H9 (cell line): ENCODE measurements at regions not wholly inside any gene's neighbourhood (a gene's known extent, or its start where the extent isn't known, plus 50 kb on each side); places are given as distances from the start of the nearest gene placed in this dataset.

Experiments
- DNase-seq: peaks from one replicate; pipeline ENCODE4 v3.0.0-alpha.2; 2017
- H2AFZ ChIP-seq: one replicate; pipeline ENCODE4 v1.6.1; 2013; ENCODE audit warnings: mild to moderate bottlenecking, low read length, control low read depth, moderate library complexity
- H2AK5ac ChIP-seq: 2 replicates; pipeline ENCODE4 v1.6.1; 2013; ENCODE audit warnings: low read length, control low read depth, mixed read lengths; ENCODE audit not compliant: insufficient read length
- H2BK120ac ChIP-seq: one replicate; pipeline ENCODE4 v1.6.1; 2013; ENCODE audit warnings: low read depth, mild to moderate bottlenecking, low read length, control low read depth, inconsistent platforms; ENCODE audit not compliant: poor library complexity, severe bottlenecking
- H2BK12ac ChIP-seq: 2 replicates; pipeline ENCODE4 v1.6.1; 2013; ENCODE audit warnings: low read length, control low read depth, mixed read lengths, low read depth; ENCODE audit not compliant: insufficient read length
- H2BK15ac ChIP-seq: 2 replicates; pipeline ENCODE4 v1.6.1; 2013; ENCODE audit warnings: low read depth, low read length, control low read depth
- H2BK20ac ChIP-seq: one replicate; pipeline ENCODE4 v1.6.1; 2013; ENCODE audit warnings: low read depth, mild to moderate bottlenecking, low read length, control low read depth, inconsistent platforms; ENCODE audit not compliant: poor library complexity, severe bottlenecking
- H2BK5ac ChIP-seq: 2 replicates; pipeline ENCODE4 v1.6.1; 2013; ENCODE audit warnings: low read length, control low read depth, mixed read lengths; ENCODE audit not compliant: insufficient read length
- H3K14ac ChIP-seq: 2 replicates; pipeline ENCODE4 v1.6.1; 2013; ENCODE audit warnings: low read length, control low read depth; ENCODE audit not compliant: insufficient read depth
- H3K18ac ChIP-seq: 2 replicates; pipeline ENCODE4 v1.6.1; 2013; ENCODE audit warnings: low read depth, mild to moderate bottlenecking, mixed read lengths, low read length, control low read depth; ENCODE audit not compliant: insufficient read length
- H3K23ac ChIP-seq: 2 replicates; pipeline ENCODE4 v1.6.1; 2013; ENCODE audit warnings: low read length, control low read depth, mixed read lengths, low read depth; ENCODE audit not compliant: insufficient read length
- H3K23me2 ChIP-seq: 2 replicates; pipeline ENCODE4 v1.6.1; 2013; ENCODE audit warnings: low read depth, mild to moderate bottlenecking, mixed read lengths, low read length, control low read depth; ENCODE audit not compliant: insufficient read length, poor library complexity, severe bottlenecking
- H3K27ac ChIP-seq: 2 replicates; pipeline ENCODE4 v1.5.1; 2013; ENCODE audit warnings: low read length, control low read depth, mixed read lengths, low read depth; ENCODE audit not compliant: insufficient read length
- H3K27me3 ChIP-seq: 2 replicates; pipeline ENCODE4 v1.6.1; 2013; ENCODE audit warnings: low read length, control low read depth, inconsistent platforms; ENCODE audit not compliant: insufficient read depth
- H3K4ac ChIP-seq: 2 replicates; pipeline ENCODE4 v1.6.1; 2013; ENCODE audit warnings: low read depth, mild to moderate bottlenecking, control low read depth, inconsistent platforms, low read length, moderate library complexity
- H3K4me1 ChIP-seq: 2 replicates; pipeline ENCODE4 v1.6.1; 2013; ENCODE audit warnings: low read length, control low read depth, inconsistent platforms; ENCODE audit not compliant: insufficient read depth
- H3K4me2 ChIP-seq: 2 replicates; pipeline ENCODE4 v1.6.1; 2013; ENCODE audit warnings: low read length, control low read depth, mixed read lengths; ENCODE audit not compliant: insufficient read length, insufficient read depth
- H3K56ac ChIP-seq: 2 replicates; pipeline ENCODE4 v1.6.1; 2013; ENCODE audit warnings: low read depth, mild to moderate bottlenecking, mixed read lengths, low read length, control low read depth; ENCODE audit not compliant: insufficient read length
- H3K79me1 ChIP-seq: 2 replicates; pipeline ENCODE4 v1.6.1; 2013; ENCODE audit warnings: low read depth, mild to moderate bottlenecking, moderate library complexity, low read length, control low read depth, inconsistent platforms; ENCODE audit not compliant: insufficient read depth, poor library complexity, severe bottlenecking
- H3K79me2 ChIP-seq: 2 replicates; pipeline ENCODE4 v1.6.1; 2013; ENCODE audit warnings: low read length, control low read depth, inconsistent platforms; ENCODE audit not compliant: insufficient read depth
- H3K9ac ChIP-seq: 2 replicates; pipeline ENCODE4 v1.6.1; 2013; ENCODE audit warnings: low read length, control low read depth, mixed read lengths; ENCODE audit not compliant: insufficient read length; ENCODE audit errors: extremely low read depth
- H3K9me3 ChIP-seq: one replicate; pipeline ENCODE4 v1.6.1; 2013; ENCODE audit warnings: low read depth, low read length, inconsistent platforms; ENCODE audit not compliant: control insufficient read depth
- H3T11ph ChIP-seq: one replicate; pipeline ENCODE4 v1.6.1; 2013; ENCODE audit warnings: mild to moderate bottlenecking, low read length, control low read depth, inconsistent platforms
- H4K20me1 ChIP-seq: one replicate; pipeline ENCODE4 v1.6.1; 2013; ENCODE audit not compliant: control insufficient read depth, insufficient read length, insufficient read depth
- H4K5ac ChIP-seq: 2 replicates; pipeline ENCODE4 v1.6.1; 2013; ENCODE audit warnings: low read depth, mild to moderate bottlenecking, mixed read lengths, low read length, control low read depth; ENCODE audit not compliant: insufficient read length
- H4K8ac ChIP-seq: replicated peaks from 2 replicates; pipeline ENCODE4 v1.6.1; 2013; ENCODE audit warnings: low read length, control low read depth, mixed read lengths, low read depth; ENCODE audit not compliant: insufficient read length
- H4K91ac ChIP-seq: 2 replicates; pipeline ENCODE4 v1.6.1; 2013; ENCODE audit warnings: low read depth, mild to moderate bottlenecking, moderate library complexity, mixed read lengths, low read length, control low read depth; ENCODE audit not compliant: insufficient read length
- H3K27ac Mint-ChIP-seq, 3 experiments: 2 replicates in 2 of 3; 3 replicates in 1 of 3; pipeline ENCODE4 v1.8.0; 2020 to 2021; ENCODE audit warnings: mixed read lengths in 3 of 3, mild to moderate bottlenecking in 1 of 3, moderate library complexity in 1 of 3
- H3K27me3 Mint-ChIP-seq: 2 replicates; pipeline ENCODE4 v1.8.0; 2021; ENCODE audit warnings: low read depth, mild to moderate bottlenecking, moderate library complexity, mixed read lengths
- H3K36me3 Mint-ChIP-seq, 3 experiments: 2 replicates in 2 of 3; 3 replicates in 1 of 3; pipeline ENCODE4 v1.8.0; 2020 to 2021; ENCODE audit warnings: low read depth in 3 of 3, mixed read lengths in 3 of 3; ENCODE audit not compliant: insufficient read depth in 1 of 3
- H3K4me1 Mint-ChIP-seq, 2 experiments: 2 replicates each; pipeline ENCODE4 v1.8.0; 2020; ENCODE audit warnings: mixed read lengths in 2 of 2
- H3K4me3 Mint-ChIP-seq, 2 experiments: 2 replicates in 1 of 2; 3 replicates in 1 of 2; pipeline ENCODE4 v1.8.0; 2020 to 2021; ENCODE audit warnings: mild to moderate bottlenecking in 2 of 2, mixed read lengths in 2 of 2, moderate library complexity in 1 of 2
- H3K9me3 Mint-ChIP-seq, 2 experiments: 2 replicates in 1 of 2; 3 replicates in 1 of 2; pipeline ENCODE4 v1.8.0; 2020; ENCODE audit warnings: mild to moderate bottlenecking in 2 of 2, mixed read lengths in 2 of 2, moderate library complexity in 1 of 2
- WGBS: extraction: QIAGEN DNeasy Blood & Tissue Kit; methylation state at CpG from one replicate; pipeline ENCODE4 v1.1.7; 2013; ENCODE audit warnings: missing lambda C conversion rate, low lambda C conversion rate, mixed read lengths; ENCODE audit not compliant: insufficient read length; ENCODE audit errors: extremely low coverage; 5-methylcytosine and 5-hydroxymethylcytosine counted together
- TF ChIP-seq, protein P1 (sequence below): fragments of 200-600 bp; sonication (generic); conservative IDR thresholded peaks from 3 replicates; pipeline ENCODE4 v1.8.0; 2021; ENCODE audit warnings: antibody characterized with exemption, mild to moderate bottlenecking

GRCh38 chr2:129164220-129164949 is 815.1 kb upstream of the RAB6C start:
- Histone ChIP-seq H3K4me2 (no peak overlapping the region), H2BK5ac (no peak overlapping the region), H3K23me2 (no peaks in the 10 kb centered on the region), H3K18ac (no peak overlapping the region), H3K14ac (no peak overlapping the region; the same call in 1 of the 2 replicates), H2BK20ac (no peak overlapping the region), H3K56ac (no peak overlapping the region), H2AFZ (no peak overlapping the region), H4K20me1 (no peaks in the 10 kb centered on the region), H3K27me3 (no peaks in the 10 kb centered on the region), H4K5ac (no peak overlapping the region), H3K23ac (no peak overlapping the region), H2BK120ac (no peak overlapping the region), H3K27ac (no peak overlapping the region), H3K79me2 (no peaks in the 10 kb centered on the region), H3K9me3 (no peaks in the 10 kb centered on the region), H3K9ac (no peak overlapping the region), H2AK5ac (no peak overlapping the region), H2BK12ac (no peak overlapping the region), H4K91ac (no peak overlapping the region), H3K4me1 (no peaks in the 10 kb centered on the region), H3T11ph (no peak overlapping the region), H3K79me1 (no peaks in the 10 kb centered on the region), H3K4ac (no peak overlapping the region), H4K8ac (no peak overlapping the region), H2BK15ac (no peak overlapping the region)
- DNase-seq, result no peak
- TF ChIP-seq, protein P1, sequence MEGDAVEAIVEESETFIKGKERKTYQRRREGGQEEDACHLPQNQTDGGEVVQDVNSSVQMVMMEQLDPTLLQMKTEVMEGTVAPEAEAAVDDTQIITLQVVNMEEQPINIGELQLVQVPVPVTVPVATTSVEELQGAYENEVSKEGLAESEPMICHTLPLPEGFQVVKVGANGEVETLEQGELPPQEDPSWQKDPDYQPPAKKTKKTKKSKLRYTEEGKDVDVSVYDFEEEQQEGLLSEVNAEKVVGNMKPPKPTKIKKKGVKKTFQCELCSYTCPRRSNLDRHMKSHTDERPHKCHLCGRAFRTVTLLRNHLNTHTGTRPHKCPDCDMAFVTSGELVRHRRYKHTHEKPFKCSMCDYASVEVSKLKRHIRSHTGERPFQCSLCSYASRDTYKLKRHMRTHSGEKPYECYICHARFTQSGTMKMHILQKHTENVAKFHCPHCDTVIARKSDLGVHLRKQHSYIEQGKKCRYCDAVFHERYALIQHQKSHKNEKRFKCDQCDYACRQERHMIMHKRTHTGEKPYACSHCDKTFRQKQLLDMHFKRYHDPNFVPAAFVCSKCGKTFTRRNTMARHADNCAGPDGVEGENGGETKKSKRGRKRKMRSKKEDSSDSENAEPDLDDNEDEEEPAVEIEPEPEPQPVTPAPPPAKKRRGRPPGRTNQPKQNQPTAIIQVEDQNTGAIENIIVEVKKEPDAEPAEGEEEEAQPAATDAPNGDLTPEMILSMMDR, result no peak
- Mint-ChIP-seq H3K36me3 (no peaks in the 10 kb centered on the region), H3K27ac (no peak overlapping the region), H3K4me3 (no peak overlapping the region), H3K4me1 (peaks cover 3 to 6% of the 10 kb centered on the region in 2 experiments; a peak in 2 of 4 replicates), H3K9me3 (peaks cover 0 to 3% of the 10 kb centered on the region in 2 experiments; a peak in 2 of 5 replicates), H3K27me3 (peaks cover 3% of the 10 kb centered on the region)
- WGBS, result no CpG with 5 or more reads among the region's 6 CpGs
